ENCODE measurements at regions not wholly inside any gene's neighbourhood (a gene's known extent, or its start where the extent isn't known, plus 50 kb on each side); places are given as distances from the start of the nearest gene placed in this dataset.
"Not testable (repeated sequence)": the region's sequence is repeated elsewhere in the genome, so short reads cannot be mapped to it uniquely, and the experiment has no call there.

- H3K27ac ChIP-seq (ENCODE audit: insufficient read depth, low read length); H3K9me1 ChIP-seq (ENCODE audit: insufficient read depth, low read length); intact Hi-C loops (cut with micrococcal nuclease); H3K18ac ChIP-seq (ENCODE audit: low read depth, low read length); H3K23ac ChIP-seq (ENCODE audit: low read depth, low read length); H3K14ac ChIP-seq (replicated peaks; ENCODE audit: low read depth, low read length); H2BK20ac ChIP-seq (ENCODE audit: low read depth, low read length); H3K4me3 ChIP-seq (ENCODE audit: insufficient read depth, low read depth, low read length); DNase-seq; H4K91ac ChIP-seq (ENCODE audit: insufficient read depth, low read depth, low read length); H3K27me3 ChIP-seq (ENCODE audit: control insufficient read depth, insufficient read depth, low read length); dilution Hi-C loops (cut with HindIII; ENCODE audit: low sequenced_read_pairs, unreplicated experiment); H4K20me1 ChIP-seq (ENCODE audit: insufficient read depth, low read length); H3K9ac ChIP-seq (ENCODE audit: low read depth, low read length); H2BK15ac ChIP-seq (ENCODE audit: low read depth, low read length); H3K4ac ChIP-seq (ENCODE audit: low read depth, low read length); H4K5ac ChIP-seq (ENCODE audit: low read depth, low read length); H3K4me2 ChIP-seq (ENCODE audit: low read depth, low read length); H2AK5ac ChIP-seq (ENCODE audit: low read depth, low read length); H3K9me3 ChIP-seq (ENCODE audit: control insufficient read depth, insufficient read depth, low read length); H3K56ac ChIP-seq (ENCODE audit: extremely low read depth, insufficient read depth, low read length); H2AK9ac ChIP-seq (replicated peaks; ENCODE audit: low read depth, low read length, poor library complexity); H3K36me3 ChIP-seq (ENCODE audit: control insufficient read depth, insufficient read depth, low read length); H3K4me1 ChIP-seq (ENCODE audit: control insufficient read depth, insufficient read depth, low read length); in situ Hi-C loops (cut with MboI; ENCODE audit: low sequenced_read_pairs); ATAC-seq (ENCODE audit: low read depth); H2AFZ ChIP-seq (replicated peaks; ENCODE audit: low read length, poor library complexity); BruUV-seq (replicated peaks); H2BK120ac ChIP-seq (ENCODE audit: low read depth, low read length); H4K8ac ChIP-seq (ENCODE audit: low read depth in 2 of 2, low read length in 2 of 2); H2BK5ac ChIP-seq (ENCODE audit: low read depth, low read length, poor library complexity, severe bottlenecking): not testable (repeated sequence)
- CTCF ChIA-PET: interaction anchor here (0.6 to 0.7 kb wide), 2 partner anchors 27 to 29 kb away, joined by 3 read pairs; no protein-coding TSS in a partner anchor
- POLR2A ChIA-PET (ENCODE audit: unreplicated experiment): interaction anchor here (0.7 kb wide), 1 partner anchor 20 kb away, joined by 4 read pairs; no protein-coding TSS in a partner anchor
- peaks cover 25 to 34% of the 10 kb centered on the region in 2 experiments for H3K79me1 ChIP-seq (ENCODE audit: low read depth in 1 of 2, low read length in 2 of 2)
- WGBS, 2 experiments (ENCODE audit: extremely low coverage in 2 of 2, insufficient read length in 1 of 2): 100% methylated on average over 1 of the region's 10 CpGs; no CpG with 5 or more reads in 1 of the 2 experiments
Measured at GRCh38 chr14:71558943-71559342, 373.3 kb upstream of the RGS6 start.
